Smooth muscle cell (in vitro differentiated cells): ENCODE measurements at regions not wholly inside any gene's neighbourhood (a gene's known extent, or its start where the extent isn't known, plus 50 kb on each side); places are given as distances from the start of the nearest gene placed in this dataset.

Experiments
- DNase-seq: peaks from one replicate; lab custom pipeline; 2025; ENCODE audit not compliant: unreplicated experiment; lab: John Stamatoyannopoulos, UW
- H2AFZ ChIP-seq: fragments of 200-600 bp; sonication (generic); 2 replicates; pipeline ENCODE4 v1.6.0; 2016; ENCODE audit warnings: antibody characterized with exemption, low read depth, mild to moderate bottlenecking
- H3F3A ChIP-seq: fragments of 200-600 bp; sonication (generic); 2 replicates; pipeline ENCODE4 v1.6.0; 2017; ENCODE audit warnings: antibody characterized with exemption, low read depth
- H3K27ac ChIP-seq: fragments of 200-600 bp; sonication (generic); 2 replicates; pipeline ENCODE4 v1.5.1; 2016; ENCODE audit warnings: low read depth, mild to moderate bottlenecking
- H3K27me3 ChIP-seq: fragments of 200-600 bp; sonication (generic); 2 replicates; pipeline ENCODE4 v1.6.1; 2016; ENCODE audit warnings: low read depth, mild to moderate bottlenecking
- H3K36me3 ChIP-seq: fragments of 200-600 bp; sonication (generic); 2 replicates; pipeline ENCODE4 v1.5.1; 2016; ENCODE audit warnings: low read depth
- H3K4me1 ChIP-seq: fragments of 200-600 bp; sonication (generic); 2 replicates; pipeline ENCODE4 v1.5.1; 2016; ENCODE audit warnings: low read depth
- H3K4me2 ChIP-seq: fragments of 200-600 bp; sonication (generic); 2 replicates; pipeline ENCODE4 v1.6.0; 2016; ENCODE audit warnings: mild to moderate bottlenecking
- H3K4me3 ChIP-seq: fragments of 200-600 bp; sonication (generic); 2 replicates; pipeline ENCODE4 v1.5.1; 2016; ENCODE audit warnings: mild to moderate bottlenecking
- H3K79me2 ChIP-seq: fragments of 200-600 bp; sonication (generic); 2 replicates; pipeline ENCODE4 v1.6.0; 2016; ENCODE audit warnings: low read depth, mild to moderate bottlenecking
- H3K9ac ChIP-seq: fragments of 200-600 bp; sonication (generic); 2 replicates; pipeline ENCODE4 v1.6.0; 2016; ENCODE audit warnings: low read depth
- H3K9me3 ChIP-seq: fragments of 200-600 bp; sonication (generic); replicated peaks from 2 replicates; pipeline ENCODE4 v1.5.1; 2016; ENCODE audit warnings: low read depth
- H4K20me1 ChIP-seq: fragments of 200-600 bp; sonication (generic); 2 replicates; pipeline ENCODE4 v1.6.0; 2016; ENCODE audit warnings: low read depth
- CTCF ChIP-seq: fragments of 200-600 bp; sonication (generic); IDR thresholded peaks from 2 replicates; pipeline ENCODE4 v1.5.1; 2017; ENCODE audit warnings: borderline replicate concordance, mild to moderate bottlenecking, antibody characterized with exemption; ENCODE audit not compliant: insufficient read depth, poor library complexity, severe bottlenecking
- WGBS: methylation state at CpG from one replicate; pipeline ENCODE4 v1.1.7; 2016; ENCODE audit warnings: low lambda C conversion rate; 5-methylcytosine and 5-hydroxymethylcytosine counted together

GRCh38 chr5:125376059-125376641 lies 629.7 kb upstream of the ZNF608 start:
- no peaks in the 10 kb centered on the region for H3K27me3 ChIP-seq
- 81% methylated on average over 12 of the region's 12 CpGs for WGBS
- H3K79me2 ChIP-seq: no peaks in the 10 kb centered on the region
- TF ChIP-seq CTCF: no peak
- no peaks in the 10 kb centered on the region for H3K9me3 ChIP-seq
- H3K36me3 ChIP-seq: no peaks in the 10 kb centered on the region
- DNase-seq: no peak
- H3K4me1 ChIP-seq: peaks cover 43% of the 10 kb centered on the region
- no peak overlapping the region for H2AFZ ChIP-seq
- H3K4me3 ChIP-seq: no peak overlapping the region
- H3K9ac ChIP-seq: no peak overlapping the region
- H3F3A ChIP-seq: no peaks in the 10 kb centered on the region
- H3K27ac ChIP-seq: no peak overlapping the region
- H4K20me1 ChIP-seq: no peaks in the 10 kb centered on the region
- no peak overlapping the region for H3K4me2 ChIP-seq

- 52% methylated on average over 1 of the region's 1 CpG for WGBS
- no peak overlapping the region for H3K9ac ChIP-seq
- no peak for TF ChIP-seq CTCF
- H3F3A ChIP-seq: no peaks in the 10 kb centered on the region
- no peak overlapping the region for H3K4me2 ChIP-seq
- no peak for DNase-seq
- no peaks in the 10 kb centered on the region for H4K20me1 ChIP-seq
- no peaks in the 10 kb centered on the region for H3K9me3 ChIP-seq
- no peak overlapping the region for H3K27ac ChIP-seq
- no peaks in the 10 kb centered on the region for H3K79me2 ChIP-seq
- no peaks in the 10 kb centered on the region for H3K36me3 ChIP-seq
- no peak overlapping the region for H3K4me3 ChIP-seq
- H2AFZ ChIP-seq: no peak overlapping the region
- H3K27me3 ChIP-seq: no peaks in the 10 kb centered on the region
- peaks cover 42% of the 10 kb centered on the region for H3K4me1 ChIP-seq
These were observed 630.7 kb upstream of the ZNF608 start for GRCh38 chr5:125377141-125377540.

GRCh38 chr5:125381290-125381689 lies 634.9 kb upstream of the ZNF608 start:
- WGBS: 24% methylated on average over 2 of the region's 6 CpGs
- H3K4me2 ChIP-seq: no peak overlapping the region
- H3K27ac ChIP-seq: no peak overlapping the region
- DNase-seq: no peak
- no peak overlapping the region for H3K4me3 ChIP-seq
- H3K36me3 ChIP-seq: no peaks in the 10 kb centered on the region
- no peak overlapping the region for H3K9ac ChIP-seq
- H3K79me2 ChIP-seq: no peaks in the 10 kb centered on the region
- no peak overlapping the region for H2AFZ ChIP-seq
- H3F3A ChIP-seq: no peaks in the 10 kb centered on the region
- H3K9me3 ChIP-seq: no peaks in the 10 kb centered on the region
- H3K27me3 ChIP-seq: no peaks in the 10 kb centered on the region
- peaks cover 14% of the 10 kb centered on the region for H3K4me1 ChIP-seq
- no peak for TF ChIP-seq CTCF
- H4K20me1 ChIP-seq: no peaks in the 10 kb centered on the region

GRCh38 chr5:125384071-125384470 lies 637.6 kb upstream of the ZNF608 start:
- H3K36me3 ChIP-seq: no peaks in the 10 kb centered on the region
- no peak for DNase-seq
- H3K79me2 ChIP-seq: no peaks in the 10 kb centered on the region
- TF ChIP-seq CTCF: no peak
- no peaks in the 10 kb centered on the region for H3K4me1 ChIP-seq
- H3K27ac ChIP-seq: no peak overlapping the region
- no peak overlapping the region for H3K9ac ChIP-seq
- H3K4me2 ChIP-seq: no peak overlapping the region
- no peaks in the 10 kb centered on the region for H3K27me3 ChIP-seq
- no peaks in the 10 kb centered on the region for H4K20me1 ChIP-seq
- 86% methylated on average over 1 of the region's 1 CpG for WGBS
- H3K9me3 ChIP-seq: no peaks in the 10 kb centered on the region
- no peak overlapping the region for H3K4me3 ChIP-seq
- H2AFZ ChIP-seq: no peak overlapping the region
- no peaks in the 10 kb centered on the region for H3F3A ChIP-seq
